ENCODE measurements at regions not wholly inside any gene's neighbourhood (a gene's known extent, or its start where the extent isn't known, plus 50 kb on each side); places are given as distances from the start of the nearest gene placed in this dataset.

DNA sequence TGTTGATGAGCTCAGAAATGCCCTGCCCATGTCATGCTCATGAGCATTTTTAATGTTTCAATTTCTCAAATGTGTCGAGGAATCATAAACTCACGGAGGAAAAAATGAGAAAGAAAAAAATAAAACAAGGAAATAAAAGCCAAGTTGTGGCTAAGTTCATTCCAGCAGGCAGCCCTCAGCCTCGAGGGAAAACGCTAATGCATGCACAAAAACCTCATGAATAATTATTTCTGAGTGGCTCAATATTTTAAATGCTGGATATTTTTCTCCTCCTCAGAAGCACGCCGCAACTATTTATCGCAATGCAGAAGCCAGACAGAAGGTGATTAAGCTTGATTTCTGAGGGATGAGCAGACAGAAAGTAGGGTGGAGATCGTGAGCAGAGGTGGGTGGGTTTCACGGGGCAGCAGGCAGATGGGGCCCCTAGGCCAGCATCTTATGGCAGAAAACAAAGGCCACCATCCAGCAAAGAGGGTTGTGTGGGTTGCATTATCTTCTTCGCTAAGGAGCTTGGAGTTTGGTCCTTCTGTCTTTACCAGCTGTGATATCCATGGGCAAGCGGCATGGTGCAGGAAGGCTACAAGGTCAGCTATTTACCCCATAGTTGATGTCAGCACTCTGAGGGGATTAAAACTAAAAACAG lies 151.5 kb upstream of the LRFN2 start:
- DNase-seq = no peak

DNA sequence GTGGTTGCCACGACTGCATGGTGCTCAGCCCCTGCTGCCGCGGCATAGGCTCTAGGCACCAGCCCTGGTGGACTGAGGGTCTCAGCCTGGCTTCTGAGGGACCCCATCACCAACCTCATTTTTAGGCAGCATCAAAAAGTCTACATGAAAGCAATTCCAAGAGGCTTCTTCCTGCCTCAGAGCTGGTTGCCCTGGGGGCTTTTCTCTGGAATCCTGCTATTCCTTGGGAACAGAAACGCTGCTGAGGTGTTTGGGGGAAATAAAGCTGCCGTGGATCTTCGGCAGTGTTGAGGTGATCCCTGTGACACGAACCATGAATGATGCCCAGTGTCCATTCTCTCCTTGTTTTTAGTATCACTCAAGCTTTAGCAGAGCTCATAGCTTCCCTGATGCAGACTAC lies 148.4 kb upstream of the LRFN2 start:
- DNase-seq = no peak

DNA sequence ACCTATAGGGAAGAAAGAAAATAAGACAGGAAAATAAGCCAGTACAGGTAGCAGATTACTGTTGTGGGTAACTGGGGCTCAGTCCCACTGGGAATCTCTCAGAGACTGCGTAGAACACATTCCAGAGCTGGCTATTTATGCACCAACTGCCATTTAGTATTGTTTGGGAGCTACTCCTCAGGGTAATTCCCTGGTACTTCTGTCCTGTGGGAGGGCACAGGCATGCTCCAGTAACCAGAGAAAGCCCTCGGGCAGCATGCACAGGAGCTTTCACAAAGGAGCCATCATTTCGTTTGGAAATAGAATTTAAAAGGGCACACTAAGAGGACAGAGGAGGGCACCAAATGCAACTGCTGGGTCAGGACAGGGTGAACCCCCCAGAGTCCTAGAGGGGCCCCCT lies 148.0 kb upstream of the LRFN2 start:
- no peak for DNase-seq

DNA sequence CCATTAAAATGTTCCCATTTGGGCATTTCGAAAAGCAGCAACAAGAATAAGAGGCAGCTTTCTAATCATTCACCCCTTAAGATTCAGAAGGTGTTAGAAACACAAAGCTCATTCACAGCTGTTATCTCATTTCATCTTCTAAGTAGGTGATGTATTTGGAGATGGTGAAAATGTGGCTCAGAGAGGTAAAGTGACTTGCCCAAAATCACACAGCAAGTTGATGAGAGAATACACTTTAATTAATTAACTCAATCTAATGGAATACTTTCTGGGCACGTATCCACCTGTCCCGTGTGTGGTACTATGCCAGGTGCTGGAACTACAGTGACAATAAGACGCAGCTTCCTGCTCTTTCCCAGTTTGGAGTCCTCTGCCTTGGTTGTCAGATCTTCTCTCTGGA lies 147.4 kb upstream of the LRFN2 start:
- DNase-seq = no peak

DNA sequence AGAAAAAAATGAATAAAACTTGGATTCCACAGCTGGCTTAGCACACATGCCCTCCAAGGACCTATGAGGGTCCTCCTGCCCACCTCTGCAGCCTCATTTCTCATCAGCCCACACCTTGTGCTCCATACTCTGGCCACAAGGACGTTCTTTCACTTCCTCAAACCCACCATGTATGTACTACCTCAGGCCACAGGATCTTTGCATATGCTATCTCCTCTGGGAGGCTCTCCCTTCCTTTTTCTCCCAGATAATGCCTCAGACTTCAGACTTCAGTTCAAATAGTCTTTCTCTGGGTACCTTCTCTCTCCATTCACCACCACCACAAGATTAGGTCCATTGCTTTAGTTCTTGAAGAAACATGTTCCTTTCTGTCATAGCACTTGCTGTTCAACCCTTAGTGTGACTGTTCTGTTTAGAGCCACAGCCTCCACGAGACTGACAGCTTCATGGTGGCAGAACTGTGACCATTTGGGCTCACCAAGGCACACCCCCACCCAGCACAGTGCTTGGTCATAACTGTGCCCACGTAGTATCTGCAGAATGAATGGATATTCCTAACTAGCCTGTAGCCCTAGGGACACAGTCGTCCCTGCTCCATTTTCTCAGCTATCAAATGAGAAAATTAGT lies 146.7 kb upstream of the LRFN2 start:
- DNase-seq = no peak

DNA sequence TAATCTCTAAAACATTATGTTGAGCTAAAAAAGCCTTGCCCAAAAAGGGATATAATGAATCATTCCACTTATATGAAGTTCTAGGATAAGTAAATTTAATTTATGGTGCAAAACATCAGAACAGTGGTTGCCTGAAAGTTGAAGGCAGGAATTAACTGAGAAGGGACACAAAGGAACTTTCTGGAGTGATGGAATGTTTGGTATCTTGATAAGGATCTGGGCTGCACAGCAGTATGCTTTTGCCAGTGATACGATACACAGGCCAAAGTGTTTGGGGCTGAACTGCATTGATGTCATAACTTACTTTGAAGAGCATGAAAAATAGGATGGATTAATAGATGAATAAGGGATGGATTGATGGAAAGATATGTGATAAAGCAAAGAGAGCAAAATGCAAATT lies 146.1 kb upstream of the LRFN2 start:
- DNase-seq = no peak

DNA sequence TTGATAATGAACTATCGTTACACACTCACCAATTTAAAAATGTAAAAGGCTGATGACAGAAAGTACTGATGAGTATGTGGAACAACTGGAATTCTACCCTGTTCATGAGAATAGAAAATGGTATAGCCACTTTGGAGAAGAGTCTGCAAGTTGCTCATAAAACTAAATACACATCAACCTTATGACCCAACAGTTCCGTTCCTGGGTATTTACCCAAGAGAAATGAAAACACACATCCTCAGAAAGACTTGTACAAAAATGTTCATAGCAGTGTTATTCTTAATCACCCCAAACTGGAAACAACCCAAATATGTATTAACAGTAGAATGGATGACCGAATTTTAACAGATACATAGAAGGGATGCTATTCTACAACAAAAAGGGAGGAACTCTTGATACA lies 145.7 kb upstream of the LRFN2 start:
- DNase-seq = no peak

DNA sequence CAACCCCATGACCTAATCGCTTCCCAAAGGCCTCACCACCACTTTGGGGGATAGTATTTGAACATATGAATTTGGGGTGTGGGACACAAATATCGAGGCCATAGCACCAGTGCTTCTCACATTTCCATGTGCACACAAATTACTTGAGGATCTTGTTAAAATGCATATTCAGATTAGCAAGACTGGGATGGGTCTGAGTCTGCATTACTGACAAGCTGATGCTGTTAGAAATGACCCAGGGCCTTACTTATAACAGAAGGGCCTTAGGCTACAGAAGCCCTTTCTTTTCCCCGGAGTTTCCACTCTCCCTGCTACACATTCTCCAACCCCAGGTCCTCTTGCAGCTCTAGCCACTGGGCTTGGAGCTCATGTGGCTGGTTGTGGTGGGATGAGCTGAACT lies 141.5 kb upstream of the LRFN2 start:
- DNase-seq = no peak

DNA sequence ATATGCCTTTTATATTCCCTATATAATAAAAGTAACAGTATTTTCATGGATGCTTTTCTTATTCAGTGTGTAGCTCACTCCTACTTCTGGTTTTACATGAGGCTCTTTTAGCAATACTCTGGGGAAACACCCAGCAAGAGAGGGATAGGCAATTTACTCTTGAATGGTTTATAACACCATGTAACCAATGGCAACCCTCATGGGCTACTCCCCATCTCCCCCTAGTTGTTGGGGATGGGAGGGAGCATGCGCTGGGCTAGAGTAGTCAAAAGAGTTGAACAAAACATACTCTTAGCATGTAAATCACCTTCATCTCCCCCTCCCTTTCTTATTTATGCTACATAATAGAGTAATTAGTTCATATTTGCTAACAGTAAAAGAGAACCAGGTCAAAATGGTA lies 140.1 kb upstream of the LRFN2 start:
- no peak for DNase-seq

DNA sequence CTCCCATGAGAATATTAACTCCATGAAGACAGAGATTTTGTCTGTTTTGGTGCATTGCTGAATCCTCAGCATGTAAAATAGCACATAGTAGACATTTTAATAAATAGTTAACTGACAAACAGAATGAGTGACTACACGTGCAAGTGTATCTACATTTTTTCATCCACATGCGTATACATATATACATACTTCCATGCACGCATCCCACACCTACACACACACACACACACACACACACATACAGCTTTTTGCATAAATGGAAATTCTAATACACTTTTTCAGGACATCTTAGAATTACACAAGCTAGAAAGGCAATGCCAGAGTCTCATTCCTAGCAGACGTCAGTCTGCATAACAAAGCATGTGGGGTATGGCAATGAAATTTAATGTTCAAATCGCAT lies 139.7 kb upstream of the LRFN2 start:
- DNase-seq = no peak

DNA sequence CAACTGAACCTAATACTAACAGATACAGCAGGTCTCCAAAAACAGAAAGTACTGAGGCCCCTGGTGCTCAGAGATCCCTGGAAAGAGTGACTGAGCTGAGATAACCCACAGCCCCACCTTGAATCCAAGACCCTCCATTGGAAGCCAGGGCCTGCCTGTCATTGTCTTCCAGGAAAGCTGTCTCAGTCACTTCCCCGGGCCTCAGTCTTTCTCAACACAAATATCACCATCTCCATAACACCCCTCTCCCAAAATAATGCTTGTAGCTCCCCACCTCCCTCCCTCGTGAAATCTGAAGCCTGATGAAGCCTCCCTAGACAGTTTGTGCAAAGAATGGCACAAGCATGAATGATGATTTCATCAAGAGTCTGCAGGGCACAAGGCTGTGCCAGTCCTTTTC lies 138.2 kb upstream of the LRFN2 start:
- no peak for DNase-seq

DNA sequence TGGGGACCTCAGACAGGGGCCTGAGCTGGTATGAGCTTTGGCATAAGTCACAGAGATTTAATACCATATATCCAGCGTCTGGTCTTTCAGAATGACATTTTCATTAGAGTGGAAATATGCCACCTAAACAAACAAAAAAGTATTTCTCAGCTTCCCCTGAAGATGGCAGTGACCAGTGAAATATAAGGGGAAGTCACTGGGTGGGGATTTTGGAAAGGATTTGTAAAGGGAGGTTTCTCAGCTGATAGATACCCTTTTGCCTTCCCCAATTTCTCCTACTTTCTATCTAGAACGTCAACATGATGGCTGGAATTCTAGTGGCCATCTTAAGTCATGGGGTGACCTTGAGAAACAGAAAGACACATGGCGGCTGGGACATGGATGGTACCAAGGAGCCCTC lies 137.7 kb upstream of the LRFN2 start:
- no peak for DNase-seq

DNA sequence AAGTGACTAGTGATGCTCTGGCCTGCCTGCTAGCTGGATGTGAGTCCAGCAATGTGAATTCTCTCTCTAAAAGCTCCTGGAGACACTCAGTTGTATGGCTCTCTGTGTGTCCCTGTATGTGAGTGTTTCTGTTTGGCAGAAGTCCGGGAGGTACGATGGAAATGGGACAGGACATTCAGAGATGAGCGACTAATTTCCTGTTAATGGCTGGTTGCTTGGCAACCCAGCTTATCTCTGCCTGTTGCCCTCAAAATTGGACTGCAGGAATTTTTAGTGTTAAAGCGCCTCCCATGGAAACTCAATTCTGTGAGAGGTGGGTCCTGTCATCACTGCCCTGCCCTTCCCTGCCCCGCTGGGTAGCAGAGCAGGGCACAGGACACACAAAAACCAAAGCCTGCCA lies 136.8 kb upstream of the LRFN2 start:
- no peak for DNase-seq

DNA sequence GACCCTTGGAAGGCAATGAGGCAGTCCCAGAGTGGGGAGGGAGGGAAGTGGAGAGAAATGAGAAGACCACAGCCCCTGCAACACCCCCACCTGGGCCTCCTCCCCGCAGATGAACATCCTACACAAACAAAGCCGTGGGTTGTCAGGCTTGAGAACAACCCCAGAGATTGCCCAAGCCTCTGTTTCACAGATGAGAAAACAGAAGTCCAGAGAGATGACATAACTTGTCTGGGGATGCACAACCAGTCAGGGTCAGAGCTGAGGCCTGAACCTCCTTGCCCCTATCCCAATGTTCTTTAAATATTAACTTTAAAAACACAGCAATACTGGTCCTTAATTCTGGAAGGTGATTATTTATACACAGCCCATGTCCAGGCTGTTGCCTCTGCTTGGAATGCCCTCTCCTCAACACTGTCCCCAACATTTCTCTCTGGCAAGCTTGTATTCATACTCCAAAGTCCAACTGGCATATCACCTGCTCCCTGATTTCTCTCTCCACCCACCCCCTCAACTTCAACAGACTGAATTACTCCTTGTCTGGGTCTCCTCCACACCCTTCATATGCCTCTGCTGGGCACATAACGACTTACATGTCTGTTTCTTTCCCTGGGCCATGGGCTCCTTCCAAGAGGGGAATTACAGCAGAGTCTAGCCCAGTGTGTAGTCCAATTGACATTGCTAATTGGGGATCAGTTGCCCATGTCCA lies 135.5 kb upstream of the LRFN2 start:
- no peak for DNase-seq

DNA sequence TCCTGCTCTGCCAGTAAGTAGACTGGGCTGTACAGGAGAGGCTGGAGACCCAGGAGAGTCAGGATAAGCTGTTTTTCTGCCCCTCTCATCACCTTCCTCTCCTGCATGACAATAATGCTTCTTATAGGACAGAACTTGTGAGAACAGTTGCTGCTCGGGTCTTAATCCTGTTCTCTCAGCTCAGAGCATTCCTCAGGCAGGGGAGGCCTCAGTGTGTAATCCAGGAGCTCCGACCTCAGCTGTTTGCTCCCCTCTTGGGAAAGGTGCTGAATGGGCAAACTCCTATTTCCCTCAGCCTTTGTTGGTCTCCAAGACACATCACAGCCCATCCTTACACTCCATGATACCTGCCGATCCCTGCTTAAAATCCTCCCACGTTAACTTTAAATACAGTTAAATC lies 134.9 kb upstream of the LRFN2 start:
- DNase-seq = no peak

DNA sequence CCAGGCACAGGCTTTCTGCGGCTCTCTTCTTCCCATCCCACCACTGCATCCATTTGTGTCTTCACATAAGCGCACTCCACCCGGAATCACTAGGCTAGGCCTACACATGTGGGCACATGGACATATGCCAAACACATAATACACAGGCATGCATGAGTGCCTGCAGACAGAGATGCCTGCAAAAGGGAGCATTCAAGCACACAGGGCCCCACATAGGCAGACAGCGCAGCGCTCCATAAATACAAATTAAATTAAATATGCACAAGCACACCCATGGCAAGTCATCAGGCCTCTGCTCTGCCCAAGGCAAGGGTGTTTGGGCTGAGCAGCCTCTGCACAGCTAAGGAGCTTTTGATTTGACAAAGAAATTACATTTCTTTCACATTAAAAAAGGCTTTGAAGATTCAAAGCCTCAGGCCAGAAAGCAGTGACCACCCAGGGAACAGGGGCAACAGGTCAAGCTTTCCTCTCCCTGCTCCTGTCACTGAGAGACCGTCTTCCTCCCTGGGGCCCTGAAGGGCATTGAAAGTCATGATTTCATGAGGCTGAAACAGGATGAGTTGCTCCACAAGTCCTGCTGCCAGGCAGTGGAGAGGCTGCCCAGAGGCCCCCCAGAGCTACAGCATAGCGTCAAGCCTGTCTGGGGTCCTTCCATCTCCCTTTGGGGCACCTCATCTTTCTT lies 134.2 kb upstream of the LRFN2 start:
- no peak for DNase-seq

DNA sequence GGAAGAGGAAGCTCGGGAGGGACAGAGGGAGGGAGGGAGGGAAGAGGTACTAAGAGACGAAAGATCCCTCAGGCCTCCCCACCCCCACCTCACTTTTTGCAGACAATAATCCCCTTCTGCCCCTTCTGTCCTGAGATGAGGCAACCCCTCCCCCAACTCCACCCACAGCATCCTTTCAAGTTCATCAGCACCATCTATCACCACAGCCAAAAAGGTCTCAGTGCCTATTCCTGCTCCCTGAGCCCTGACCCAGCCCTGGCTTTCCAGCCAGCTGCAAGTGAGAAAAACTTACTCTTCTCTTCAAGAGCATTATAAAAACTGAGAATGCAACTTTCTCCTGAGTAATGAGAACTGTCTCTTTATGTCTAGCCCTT lies 133.2 kb upstream of the LRFN2 start:
- DNase-seq = no peak

DNA sequence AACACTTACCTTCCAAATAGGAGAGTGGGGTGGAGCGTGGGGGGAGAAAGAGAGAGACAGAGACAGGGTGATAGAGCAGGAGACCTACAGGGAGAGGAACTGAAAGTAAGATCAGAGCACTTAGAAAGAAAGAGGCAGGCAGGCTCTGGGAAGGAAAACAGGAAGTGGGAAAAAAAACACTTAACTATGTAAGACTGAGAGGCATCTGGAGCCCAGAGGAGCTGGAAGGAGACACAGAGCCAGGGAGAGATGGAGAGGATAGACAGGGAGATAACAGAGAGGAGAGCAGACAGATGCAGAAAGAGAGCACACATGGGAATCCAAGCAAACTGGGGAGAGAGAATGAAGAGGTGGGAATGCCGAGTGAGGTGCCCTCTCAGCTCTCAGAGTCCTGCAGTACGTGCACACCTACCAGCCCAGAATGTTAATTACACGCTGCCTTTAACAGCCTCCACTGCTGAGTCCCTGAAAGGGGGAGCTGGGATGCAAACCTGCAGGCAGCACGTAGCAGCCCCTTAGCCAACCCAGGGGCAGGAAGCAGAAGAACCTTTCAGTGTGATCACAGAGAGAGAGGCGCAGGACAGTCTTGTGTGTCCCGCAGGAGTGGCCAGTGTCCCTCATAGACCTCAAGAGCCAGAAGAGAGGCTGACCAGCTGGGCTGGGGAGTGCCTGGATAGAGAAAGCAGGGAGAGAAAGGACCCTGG lies 132.7 kb upstream of the LRFN2 start:
- no peak for DNase-seq

DNA sequence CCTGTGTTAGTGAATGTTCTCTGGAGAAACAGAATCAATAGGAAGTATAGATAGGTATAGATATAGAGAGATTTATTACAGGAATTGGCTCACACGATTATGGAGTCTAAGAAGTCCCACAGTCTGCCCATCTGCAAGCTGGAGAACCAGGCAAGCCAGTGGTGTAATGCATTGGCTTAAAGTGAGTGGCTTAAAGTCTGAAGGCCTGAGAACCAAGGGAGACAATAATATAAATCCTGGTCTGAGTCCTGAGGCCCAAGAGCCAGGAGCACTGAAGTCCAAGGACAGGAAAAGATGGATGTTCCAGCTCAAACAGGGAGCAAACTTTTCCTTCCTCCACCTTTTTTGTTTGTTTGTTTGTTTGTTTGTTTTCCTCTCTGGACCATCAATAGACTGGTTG lies 131.2 kb upstream of the LRFN2 start:
- no peak for DNase-seq

DNA sequence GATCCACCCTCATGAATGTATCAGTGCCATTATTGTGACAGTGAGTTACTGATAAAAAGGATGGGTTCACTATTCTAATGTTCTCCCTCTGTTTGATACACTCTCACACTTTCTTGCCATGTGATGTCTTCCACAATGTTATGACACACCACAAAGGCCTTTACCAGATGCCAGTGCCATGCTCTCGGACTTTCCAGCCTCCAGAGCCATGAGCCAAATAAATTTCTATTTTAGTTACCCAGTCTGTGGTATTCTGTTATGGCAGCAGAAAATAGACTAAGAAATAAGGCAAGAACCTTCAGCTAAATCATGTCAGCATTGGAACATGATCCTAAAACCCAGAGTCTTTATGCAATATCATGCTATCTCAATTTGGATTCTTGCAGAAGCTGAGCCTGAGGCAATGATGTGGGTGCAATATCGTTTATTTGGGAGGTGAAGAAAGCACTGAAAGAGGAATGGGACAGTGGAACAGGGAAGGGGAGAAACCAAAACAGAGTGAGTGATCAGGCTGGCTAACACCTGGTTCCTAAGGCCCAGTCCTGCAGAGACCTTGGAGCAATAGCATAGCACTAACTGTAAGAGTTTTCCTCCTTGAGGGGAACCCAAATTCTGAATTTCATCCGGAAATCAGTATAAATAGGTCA lies 130.4 kb upstream of the LRFN2 start:
- DNase-seq = no peak

DNA sequence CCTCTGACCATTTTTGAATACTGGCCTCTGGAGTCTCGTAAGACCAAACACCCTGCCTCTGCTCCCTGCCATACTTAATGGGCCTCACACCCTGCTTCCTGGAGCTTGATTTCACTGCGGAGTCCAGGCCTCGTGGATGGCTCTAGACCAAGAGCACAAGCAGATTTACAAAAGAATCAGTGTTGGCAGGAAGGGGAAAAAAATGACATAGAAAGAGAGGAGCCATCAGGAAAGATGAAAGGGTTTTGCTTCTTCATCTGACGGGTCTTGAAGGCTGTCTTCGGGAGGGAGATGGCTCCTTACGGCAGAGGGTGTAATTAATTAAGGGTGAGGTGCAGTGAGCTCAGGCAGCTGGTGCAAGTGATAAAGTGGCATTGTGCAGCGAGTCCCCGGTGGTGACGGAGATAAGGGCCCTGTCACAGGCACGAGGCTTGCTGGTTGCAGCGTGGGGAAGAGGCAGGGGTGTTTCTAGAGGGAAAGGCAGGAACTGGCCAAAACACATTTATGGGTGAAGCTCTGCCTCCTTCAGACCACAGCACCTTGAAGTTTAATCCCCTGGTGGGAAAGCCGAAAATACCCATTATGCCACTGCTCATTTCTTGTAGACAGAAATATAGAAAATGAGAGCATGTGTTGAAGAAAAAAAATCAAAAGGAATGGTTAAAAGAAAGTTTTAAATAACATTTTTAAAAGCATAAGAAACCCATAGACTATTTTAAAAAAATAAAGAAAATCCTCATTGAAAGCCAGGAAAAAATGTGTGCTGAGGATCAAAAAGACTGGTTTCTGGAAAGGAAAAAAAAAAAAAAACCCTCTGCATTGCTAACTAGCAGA lies 128.6 kb upstream of the LRFN2 start:
- DNase-seq = no peak
